Prostate gland (tissue), 2 donors: ENCODE measurements at regions not wholly inside any gene's neighbourhood (a gene's known extent, or its start where the extent isn't known, plus 50 kb on each side); places are given as distances from the start of the nearest gene placed in this dataset.

Source experiments
- DNase-seq: peaks from one replicate; pipeline ENCODE4 v3.0.0-alpha.2; 2019; ENCODE audit warnings: low spot score
- H3K27ac ChIP-seq, 2 donors: fragments of 200-600 bp; sonication (generic); 2 replicates each; pipeline ENCODE4 v1.5.1; 2017 to 2019
- H3K27me3 ChIP-seq: fragments of 200-600 bp; sonication (generic); replicated peaks from 2 replicates; pipeline ENCODE4 v1.5.1; 2019; ENCODE audit not compliant: insufficient read depth
- H3K36me3 ChIP-seq, 2 donors: fragments of 200-600 bp; sonication (generic); 1 replicate in 1 of 2; 2 replicates in 1 of 2; pipeline versions ENCODE4 v1.5.1 to v1.8.1; 2017 to 2019
- H3K4me1 ChIP-seq: fragments of 200-600 bp; sonication (generic); replicated peaks from 2 replicates; pipeline ENCODE4 v1.5.1; 2019
- H3K4me3 ChIP-seq, 2 donors: fragments of 200-600 bp; sonication (generic); 2 replicates each; pipeline ENCODE4 v1.5.1; 2017 to 2019
- H3K9me3 ChIP-seq: fragments of 200-600 bp; sonication (generic); 2 replicates; pipeline ENCODE4 v1.5.1; 2017
- POLR2A ChIP-seq: fragments of 450-650 bp; IDR thresholded peaks from one replicate; pipeline ENCODE4 v1.6.1; 2016; ENCODE audit warnings: antibody characterized with exemption, mild to moderate bottlenecking
- POLR2AphosphoS5 ChIP-seq: sonication (generic); formaldehyde crosslinking; IDR thresholded peaks from one replicate; pipeline ENCODE4 v1.6.1; 2017; ENCODE audit warnings: antibody characterized with exemption
- WGBS: methylation state at CpG from one replicate; pipeline ENCODE4 v1.1.5; 2018; 5-methylcytosine and 5-hydroxymethylcytosine counted together
- intact Hi-C: fragments of 100-400 bp; cut with DNase I; formaldehyde crosslinking; loops from one replicate; pipeline ENCODE4 v1.14.2; 2022
- TF ChIP-seq, protein P1 (sequence below), 4 experiments: fragments of 200-600 bp in 2 of 4; fragments of 450-650 bp in 2 of 4; sonication (generic) in 2 of 4; IDR thresholded peaks; 1 replicate in 3 of 4; 2 replicates in 1 of 4; pipeline ENCODE4 v1.5.1; 2016 to 2019; ENCODE audit warnings: antibody characterized with exemption in 4 of 4, mild to moderate bottlenecking in 2 of 4, moderate library complexity in 2 of 4

DNA sequence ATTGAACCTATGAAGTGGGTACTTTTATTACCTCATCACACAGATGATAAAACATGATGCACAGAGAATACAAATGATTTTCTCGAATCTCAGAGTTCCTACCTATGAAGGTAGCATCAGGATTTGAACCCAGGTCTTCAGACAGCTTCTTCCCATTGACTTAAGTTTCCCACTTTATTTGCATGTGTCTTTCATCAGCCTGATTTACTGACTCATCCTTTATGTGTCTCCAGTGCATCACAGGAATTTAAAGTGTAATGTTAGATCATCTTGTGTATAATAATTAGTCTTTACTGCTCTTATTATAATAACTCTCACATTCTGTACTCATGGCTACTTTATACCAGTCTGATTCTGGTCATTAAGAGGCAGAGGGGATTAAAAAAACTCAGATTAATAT is 449.4 kb upstream of the SUCLG2 start:
- H3K36me3 ChIP-seq, result no peaks in the 10 kb centered on the region
- H3K4me3 ChIP-seq, result no peak overlapping the region
- H3K4me1 ChIP-seq, result no peaks in the 10 kb centered on the region
- no peaks in the 10 kb centered on the region for H3K9me3 ChIP-seq
- intact Hi-C loops, result no loop called here
- no peak overlapping the region for H3K27ac ChIP-seq
- no peak for TF ChIP-seq POLR2AphosphoS5
- TF ChIP-seq, protein P1, sequence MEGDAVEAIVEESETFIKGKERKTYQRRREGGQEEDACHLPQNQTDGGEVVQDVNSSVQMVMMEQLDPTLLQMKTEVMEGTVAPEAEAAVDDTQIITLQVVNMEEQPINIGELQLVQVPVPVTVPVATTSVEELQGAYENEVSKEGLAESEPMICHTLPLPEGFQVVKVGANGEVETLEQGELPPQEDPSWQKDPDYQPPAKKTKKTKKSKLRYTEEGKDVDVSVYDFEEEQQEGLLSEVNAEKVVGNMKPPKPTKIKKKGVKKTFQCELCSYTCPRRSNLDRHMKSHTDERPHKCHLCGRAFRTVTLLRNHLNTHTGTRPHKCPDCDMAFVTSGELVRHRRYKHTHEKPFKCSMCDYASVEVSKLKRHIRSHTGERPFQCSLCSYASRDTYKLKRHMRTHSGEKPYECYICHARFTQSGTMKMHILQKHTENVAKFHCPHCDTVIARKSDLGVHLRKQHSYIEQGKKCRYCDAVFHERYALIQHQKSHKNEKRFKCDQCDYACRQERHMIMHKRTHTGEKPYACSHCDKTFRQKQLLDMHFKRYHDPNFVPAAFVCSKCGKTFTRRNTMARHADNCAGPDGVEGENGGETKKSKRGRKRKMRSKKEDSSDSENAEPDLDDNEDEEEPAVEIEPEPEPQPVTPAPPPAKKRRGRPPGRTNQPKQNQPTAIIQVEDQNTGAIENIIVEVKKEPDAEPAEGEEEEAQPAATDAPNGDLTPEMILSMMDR (IDR thresholded peaks at IDR 0.05), result no peak
- no peak for TF ChIP-seq POLR2A
- 43% methylated on average over 1 of the region's 1 CpG for WGBS
- H3K27me3 ChIP-seq, result no peaks in the 10 kb centered on the region
- DNase-seq, result no peak

DNA sequence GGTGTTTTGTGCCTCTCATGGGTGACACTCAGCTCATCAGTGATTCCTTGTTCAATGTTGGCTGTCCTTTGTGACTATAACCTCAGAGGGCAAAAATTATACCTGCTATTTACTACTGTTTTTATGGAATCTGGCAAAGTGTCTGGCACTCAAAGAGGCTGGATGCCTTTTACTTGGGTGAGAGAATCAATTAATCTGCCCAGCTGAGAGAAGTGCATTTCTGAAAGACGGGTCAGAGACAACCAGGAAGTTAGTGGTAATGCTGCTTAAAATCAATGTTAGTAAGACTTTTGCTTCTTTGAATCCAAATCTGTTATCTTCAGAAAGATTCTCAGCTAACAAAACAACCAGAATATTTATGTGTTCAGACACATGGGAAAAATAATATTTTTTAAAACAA is 436.2 kb upstream of the SUCLG2 start:
- no peak for TF ChIP-seq POLR2A
- no peak for TF ChIP-seq POLR2AphosphoS5
- TF ChIP-seq, protein P1 (IDR thresholded peaks at IDR 0.05), result no peak
- Histone ChIP-seq H3K4me3 (no peak overlapping the region), H3K27ac (no peak overlapping the region), H3K9me3 (no peaks in the 10 kb centered on the region), H3K27me3 (no peaks in the 10 kb centered on the region), H3K4me1 (no peaks in the 10 kb centered on the region), H3K36me3 (no peaks in the 10 kb centered on the region)
- WGBS, result 21% methylated on average over 1 of the region's 1 CpG
- DNase-seq, result no peak
- intact Hi-C loops, result no loop called here

DNA sequence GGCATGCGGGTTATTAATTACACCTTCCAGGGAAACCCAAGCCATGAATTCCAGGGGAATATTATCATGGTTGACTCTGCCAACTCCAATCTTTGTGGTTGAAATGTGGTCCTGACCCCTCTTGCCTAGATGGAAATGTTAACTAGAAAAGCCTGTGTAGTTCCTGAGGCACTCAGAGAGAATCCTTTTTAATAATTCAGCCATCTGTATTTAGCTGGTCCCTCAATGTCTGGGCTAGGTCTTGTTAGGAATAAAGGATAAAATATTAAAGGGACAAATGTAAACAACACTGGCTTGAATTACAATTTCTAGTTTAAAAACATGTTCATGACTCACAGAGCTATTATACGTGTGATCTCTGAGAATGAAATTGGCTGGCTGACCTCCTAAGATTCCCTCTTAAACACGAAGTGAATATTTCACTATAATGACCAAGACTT is 435.2 kb upstream of the SUCLG2 start:
- TF ChIP-seq POLR2A, result no peak
- WGBS, result 22% methylated on average over 3 of the region's 3 CpGs
- no peak overlapping the region for H3K27ac ChIP-seq
- H3K9me3 ChIP-seq, result no peaks in the 10 kb centered on the region
- no peaks in the 10 kb centered on the region for H3K36me3 ChIP-seq
- H3K4me3 ChIP-seq, result no peak overlapping the region
- DNase-seq, result no peak
- H3K27me3 ChIP-seq, result no peaks in the 10 kb centered on the region
- intact Hi-C loops, result no loop called here
- no peaks in the 10 kb centered on the region for H3K4me1 ChIP-seq

DNA sequence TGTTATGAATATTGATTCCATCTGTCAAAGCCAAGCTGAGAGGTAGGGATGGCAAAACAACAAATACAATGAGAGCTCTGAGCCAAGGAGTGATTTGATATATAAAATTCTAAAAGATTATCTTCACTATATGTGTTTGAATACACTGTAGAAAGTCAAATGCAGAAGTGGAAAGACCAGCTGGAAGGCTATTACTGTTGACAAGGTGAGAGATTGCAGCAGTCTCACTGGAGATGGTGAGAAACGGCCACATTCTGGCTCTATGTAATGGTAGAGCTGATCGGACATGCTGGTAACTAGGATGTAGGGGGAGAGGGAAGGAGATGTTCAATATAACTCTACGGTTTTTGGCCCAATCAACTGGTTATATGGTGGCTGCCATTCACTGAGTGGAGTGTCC is 434.2 kb upstream of the SUCLG2 start:
- 83% methylated on average over 3 of the region's 3 CpGs for WGBS
- H3K27ac ChIP-seq, result no peak overlapping the region
- no peaks in the 10 kb centered on the region for H3K27me3 ChIP-seq
- no peaks in the 10 kb centered on the region for H3K36me3 ChIP-seq
- TF ChIP-seq, protein P1 (IDR thresholded peaks at IDR 0.05), result no peak
- TF ChIP-seq POLR2A (no peak), POLR2AphosphoS5 (no peak)
- no peak for DNase-seq
- no peaks in the 10 kb centered on the region for H3K4me1 ChIP-seq
- H3K4me3 ChIP-seq, result no peak overlapping the region
- H3K9me3 ChIP-seq, result no peaks in the 10 kb centered on the region
- intact Hi-C loops, result no loop called here

DNA sequence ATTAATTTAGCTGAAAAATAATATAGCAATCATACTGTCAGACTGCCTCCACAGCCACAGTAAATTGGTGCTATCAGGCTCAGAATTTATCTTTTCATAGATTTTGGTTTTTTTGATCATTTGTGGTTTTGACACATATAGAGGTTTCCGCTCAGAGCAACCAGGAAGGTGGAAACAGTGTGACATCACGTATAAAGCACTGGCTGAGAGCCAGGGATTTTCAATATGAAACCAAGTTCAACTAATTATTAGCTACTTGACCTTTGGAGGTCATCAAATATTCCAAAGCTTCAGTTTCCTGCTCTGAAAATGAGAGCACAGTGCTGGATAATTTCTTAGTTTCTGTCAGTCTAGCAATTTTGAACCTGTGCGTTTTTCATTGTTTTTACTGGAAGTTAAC is 433.8 kb upstream of the SUCLG2 start:
- Histone ChIP-seq H3K9me3 (no peaks in the 10 kb centered on the region), H3K4me3 (no peak overlapping the region), H3K27me3 (no peaks in the 10 kb centered on the region), H3K36me3 (no peaks in the 10 kb centered on the region), H3K4me1 (no peaks in the 10 kb centered on the region), H3K27ac (no peak overlapping the region)
- no peak for TF ChIP-seq POLR2AphosphoS5
- no peak for TF ChIP-seq POLR2A
- TF ChIP-seq, protein P1 (IDR thresholded peaks at IDR 0.05), result no peak
- no peak for DNase-seq
- WGBS, result 72% methylated on average over 3 of the region's 3 CpGs
- intact Hi-C loops, result no loop called here
